GM23338 (cell line): ENCODE measurements at regions not wholly inside any gene's neighbourhood (a gene's known extent, or its start where the extent isn't known, plus 50 kb on each side); places are given as distances from the start of the nearest gene placed in this dataset.

Source experiments
- ATAC-seq: fragments of 200-7000 bp; cut with Tn5 transposase; 3 replicates; pipeline ENCODE4 v1.9.1; 2020
- DNase-seq: peaks from one replicate; pipeline ENCODE4 v3.0.0-alpha.2; 2015; ENCODE audit warnings: low spot score
- H2AFZ ChIP-seq: fragments of 200-600 bp; sonication (generic); 2 replicates; pipeline ENCODE4 v1.8.0; 2016; ENCODE audit warnings: antibody characterized with exemption, mild to moderate bottlenecking, moderate library complexity
- H3F3A ChIP-seq: fragments of 200-600 bp; sonication (generic); replicated peaks from 2 replicates; pipeline ENCODE4 v1.8.0; 2017; ENCODE audit warnings: antibody characterized with exemption, mixed run types, low read depth
- H3K27ac ChIP-seq: fragments of 200-600 bp; sonication (generic); 2 replicates; pipeline ENCODE4 v1.6.1; 2016; ENCODE audit warnings: low read depth
- H3K27me3 ChIP-seq: fragments of 200-600 bp; sonication (generic); 2 replicates; pipeline ENCODE4 v1.8.0; 2016; ENCODE audit warnings: mild to moderate bottlenecking, mixed run types, moderate library complexity; ENCODE audit not compliant: insufficient read depth
- H3K36me3 ChIP-seq: fragments of 200-600 bp; sonication (generic); 2 replicates; pipeline ENCODE4 v1.8.0; 2016; ENCODE audit warnings: mild to moderate bottlenecking; ENCODE audit not compliant: insufficient read depth
- H3K4me1 ChIP-seq: fragments of 200-600 bp; sonication (generic); 2 replicates; pipeline ENCODE4 v1.8.0; 2016; ENCODE audit warnings: mild to moderate bottlenecking, moderate library complexity; ENCODE audit not compliant: insufficient read depth
- H3K4me2 ChIP-seq: fragments of 200-600 bp; sonication (generic); 2 replicates; pipeline ENCODE4 v1.7.1; 2017; ENCODE audit warnings: mixed run types
- H3K4me3 ChIP-seq: fragments of 200-600 bp; sonication (generic); 2 replicates; pipeline ENCODE4 v1.6.1; 2016; ENCODE audit warnings: mixed run types
- H3K79me2 ChIP-seq: fragments of 200-600 bp; sonication (generic); replicated peaks from 2 replicates; pipeline ENCODE4 v1.8.0; 2017; ENCODE audit warnings: mild to moderate bottlenecking; ENCODE audit not compliant: insufficient read depth
- H3K9me2 ChIP-seq: fragments of 200-600 bp; sonication (generic); 2 replicates; pipeline ENCODE4 v1.8.0; 2017; ENCODE audit not compliant: insufficient read depth
- H4K20me1 ChIP-seq: fragments of 200-600 bp; sonication (generic); replicated peaks from 2 replicates; pipeline ENCODE4 v1.8.0; 2017; ENCODE audit warnings: mild to moderate bottlenecking; ENCODE audit not compliant: insufficient read depth
- H3K27ac Mint-ChIP-seq: 2 replicates; pipeline ENCODE4 v1.8.0; 2020; ENCODE audit warnings: inconsistent platforms, mild to moderate bottlenecking, moderate library complexity, mixed read lengths
- H3K27me3 Mint-ChIP-seq: 3 replicates; pipeline ENCODE4 v1.8.0; 2022; ENCODE audit warnings: low read depth, mild to moderate bottlenecking, moderate library complexity, mixed read lengths, inconsistent platforms; ENCODE audit not compliant: insufficient read depth, poor library complexity
- H3K36me3 Mint-ChIP-seq: 3 replicates; pipeline ENCODE4 v1.8.0; 2021; ENCODE audit warnings: low read depth, mild to moderate bottlenecking, inconsistent platforms, moderate library complexity, mixed read lengths
- H3K4me1 Mint-ChIP-seq: 3 replicates; pipeline ENCODE4 v1.8.0; 2020; ENCODE audit warnings: mild to moderate bottlenecking, inconsistent platforms, mixed read lengths
- H3K4me3 Mint-ChIP-seq: 3 replicates; pipeline ENCODE4 v1.8.0; 2021; ENCODE audit warnings: moderate library complexity, mild to moderate bottlenecking, inconsistent platforms, mixed read lengths
- H3K9me3 Mint-ChIP-seq: 3 replicates; pipeline ENCODE4 v1.8.0; 2020; ENCODE audit warnings: moderate library complexity, mild to moderate bottlenecking, inconsistent platforms, mixed read lengths
- CREB1 ChIP-seq: fragments of 250-450 bp; sonication (Bioruptor Pico); IDR thresholded peaks from 2 replicates; pipeline ENCODE4 v1.5.0; 2020; ENCODE audit warnings: low read depth, mild to moderate bottlenecking, moderate library complexity
- CTCF ChIP-seq, 2 experiments: fragments of 200-600 bp in 1 of 2; sonication (generic) in 1 of 2; conservative IDR thresholded peaks; 2 replicates each; pipeline versions ENCODE4 v1.5.1 to v1.6.1; 2016 to 2017; ENCODE audit warnings: antibody characterized with exemption in 2 of 2, low read depth in 2 of 2, mild to moderate bottlenecking in 2 of 2, moderate library complexity in 1 of 2
- ETS1 ChIP-seq: IDR thresholded peaks from 2 replicates; pipeline ENCODE4 v1.6.1; 2016; ENCODE audit warnings: antibody characterized with exemption
- EZH2 ChIP-seq: fragments of 200-600 bp; sonication (generic); IDR thresholded peaks from one replicate; pipeline ENCODE4 v1.8.0; 2017; ENCODE audit warnings: antibody characterized with exemption, mild to moderate bottlenecking, low read depth; ENCODE audit not compliant: unreplicated experiment
- EZH2phosphoT487 ChIP-seq: fragments of 200-600 bp; sonication (generic); IDR thresholded peaks from one replicate; pipeline ENCODE4 v1.8.1; 2018; ENCODE audit warnings: antibody characterized with exemption; ENCODE audit not compliant: unreplicated experiment
- JUNB ChIP-seq: IDR thresholded peaks from one replicate; pipeline ENCODE4 v1.6.1; 2016; ENCODE audit warnings: antibody characterized with exemption; ENCODE audit not compliant: unreplicated experiment
- NANOG ChIP-seq: IDR thresholded peaks from 2 replicates; pipeline ENCODE4 v1.6.1; 2016; ENCODE audit warnings: antibody characterized with exemption, borderline replicate concordance
- POLR2AphosphoS5 ChIP-seq: IDR thresholded peaks from 2 replicates; pipeline ENCODE4 v1.6.1; 2016; ENCODE audit warnings: antibody characterized with exemption, low read depth
- REST ChIP-seq: IDR thresholded peaks from one replicate; pipeline ENCODE4 v1.6.1; 2018; ENCODE audit warnings: antibody characterized with exemption; ENCODE audit not compliant: unreplicated experiment
- STAT1 ChIP-seq: IDR thresholded peaks from one replicate; pipeline ENCODE4 v1.6.1; 2016; ENCODE audit warnings: antibody characterized with exemption; ENCODE audit not compliant: unreplicated experiment
- ZNF114 ChIP-seq: fragments of 250-450 bp; sonication (Bioruptor Pico); IDR thresholded peaks from 2 replicates; pipeline ENCODE4 v1.5.0; 2020; ENCODE audit warnings: mild to moderate bottlenecking, moderate library complexity
- ZNF331 ChIP-seq: fragments of 250-450 bp; sonication (Bioruptor Pico); IDR thresholded peaks from 2 replicates; pipeline ENCODE4 v1.5.0; 2020; ENCODE audit warnings: low read depth, mild to moderate bottlenecking, moderate library complexity
- ZNF462 ChIP-seq: fragments of 250-450 bp; sonication (Bioruptor Pico); IDR thresholded peaks from 2 replicates; pipeline ENCODE4 v1.5.0; 2020; ENCODE audit warnings: mild to moderate bottlenecking, moderate library complexity

- Histone ChIP-seq H3K79me2 (0 out of 2 replicates have a peak, but pooled peaks cover 2% of the 10 kb centered on the region), H3K4me1 (peaks cover 3% of the 10 kb centered on the region), H4K20me1 (no peaks in the 10 kb centered on the region), H3F3A (0 out of 2 replicates have a peak, but pooled peaks cover 5% of the 10 kb centered on the region), H3K27ac (no peak overlapping the region), H3K9me2 (peaks cover 3% of the 10 kb centered on the region; the same call in 1 of the 2 replicates), H3K36me3 (no peaks in the 10 kb centered on the region), H2AFZ (no peak overlapping the region), H3K4me2 (no peak overlapping the region), H3K4me3 (no peak overlapping the region), H3K27me3 (no peaks in the 10 kb centered on the region)
- no peak overlapping the region for H3K27ac Mint-ChIP-seq
- peaks cover 10% of the 10 kb centered on the region for H3K9me3 Mint-ChIP-seq
- no peak for ATAC-seq
- H3K36me3 Mint-ChIP-seq, result peaks cover 4% of the 10 kb centered on the region
- H3K27me3 Mint-ChIP-seq, result peaks cover 7% of the 10 kb centered on the region
- TF ChIP-seq NANOG (no peak), POLR2AphosphoS5 (no peak), ZNF462 (CRISPR knock-in tag) (no peak), JUNB (no peak), EZH2 (no peak), ETS1 (no peak), ZNF114 (CRISPR knock-in tag) (no peak), REST (no peak), EZH2phosphoT487 (no peak), CREB1 (CRISPR knock-in tag) (no peak), CTCF (conservative IDR thresholded peaks at IDR 0.05; ENCODE audit: low read depth in 2 of 2) (no peak), STAT1 (no peak), ZNF331 (CRISPR knock-in tag) (no peak)
- peaks cover 29% of the 10 kb centered on the region for H3K4me1 Mint-ChIP-seq
- no peak overlapping the region for H3K4me3 Mint-ChIP-seq
- no peak for DNase-seq
Measured at GRCh38 chr16:85348065-85348840, 236.0 kb upstream of the CIBAR2 start.
